NCI-H146 treated with DMSO at 0.1 percent for 48 hours (cell line): ENCODE measurements at regions not wholly inside any gene's neighbourhood (a gene's known extent, or its start where the extent isn't known, plus 50 kb on each side); places are given as distances from the start of the nearest gene placed in this dataset.
"Not testable (repeated sequence)": the region's sequence is repeated elsewhere in the genome, so short reads cannot be mapped to it uniquely, and the experiment has no call there.

Source experiments
- DNase-seq: peaks from one replicate; lab custom pipeline; 2025; ENCODE audit not compliant: unreplicated experiment; lab: John Stamatoyannopoulos, UW

DNA sequence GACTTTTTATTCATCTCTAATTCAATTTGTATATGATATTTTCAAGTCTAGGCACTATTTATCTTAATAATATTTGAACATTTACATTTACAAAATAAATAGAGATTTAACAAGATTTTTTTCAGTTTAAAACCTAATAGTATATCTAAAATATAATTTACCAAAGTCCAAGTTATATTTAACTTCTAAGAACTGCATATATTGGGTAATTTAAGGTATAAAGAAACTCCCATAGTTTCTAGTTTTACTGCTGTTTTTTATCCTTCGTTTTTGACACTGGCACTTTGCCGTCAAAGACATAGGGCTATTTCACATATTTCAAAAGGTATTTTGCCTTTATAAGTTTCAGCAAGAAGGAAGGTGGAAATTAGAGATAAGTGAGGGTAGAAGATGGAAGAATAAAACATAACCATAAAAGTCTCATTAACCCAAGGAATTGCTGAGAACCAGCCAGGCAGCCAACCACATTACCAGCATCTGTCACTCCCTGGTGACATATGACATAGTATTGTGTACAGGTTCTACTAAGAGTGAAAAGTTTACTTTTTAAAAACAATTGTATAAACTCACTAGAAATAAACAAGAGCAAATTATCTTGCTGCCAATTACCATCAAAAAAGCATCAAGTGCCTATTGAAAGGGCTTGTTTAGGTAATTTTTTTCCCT is 251.5 kb downstream of the NSUN3 start:
- DNase-seq: no peak

- no peak for DNase-seq
Observed at GRCh38 chr3:94317017-94317416, 254.2 kb downstream of the NSUN3 start.

GRCh38 chr3:94323596-94323995 is 260.7 kb downstream of the NSUN3 start:
- DNase-seq: no peak

GRCh38 chr3:94331831-94332230 is 269.0 kb downstream of the NSUN3 start:
- DNase-seq: no peak

DNA sequence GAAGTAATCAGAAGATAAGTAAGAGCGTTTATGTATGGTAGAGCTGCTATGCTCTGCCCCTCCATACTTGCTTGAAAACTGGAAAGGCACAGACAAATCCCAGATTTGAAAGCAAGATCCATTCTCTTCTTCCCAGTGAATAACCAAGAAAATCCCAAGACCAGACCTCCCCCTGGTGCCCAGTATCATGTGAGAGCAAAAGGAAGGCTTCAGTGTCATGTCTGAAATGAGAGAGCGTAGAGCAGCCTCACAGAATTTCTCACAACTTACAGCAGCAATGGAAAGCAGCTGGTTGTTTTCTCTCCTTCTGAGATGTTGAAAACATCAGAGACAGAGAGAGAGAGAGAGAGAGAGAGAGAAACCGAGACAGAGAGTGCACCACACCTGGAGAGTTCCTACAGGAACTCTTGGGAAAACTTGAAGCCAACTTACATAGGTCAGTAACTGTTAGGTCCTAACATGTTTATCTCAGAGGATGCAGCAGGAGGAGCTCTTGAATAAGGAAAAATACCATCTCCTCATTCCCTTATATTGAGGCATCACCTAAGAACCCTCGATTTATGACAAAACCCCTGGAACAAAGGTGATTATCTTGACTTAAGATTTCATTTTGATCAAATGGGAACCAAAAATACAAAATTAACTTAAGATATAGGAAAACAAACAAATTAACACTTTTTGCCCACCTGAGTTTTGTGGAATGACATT is 273.3 kb downstream of the NSUN3 start:
- no peak for DNase-seq

- DNase-seq: no peak
Observed at GRCh38 chr3:94345101-94345500, 282.2 kb downstream of the NSUN3 start.

GRCh38 chr3:94349310-94349878 is 286.5 kb downstream of the NSUN3 start:
- DNase-seq: no peak

- DNase-seq: no peak
Observed at GRCh38 chr3:94356581-94356980, 293.7 kb downstream of the NSUN3 start.

DNA sequence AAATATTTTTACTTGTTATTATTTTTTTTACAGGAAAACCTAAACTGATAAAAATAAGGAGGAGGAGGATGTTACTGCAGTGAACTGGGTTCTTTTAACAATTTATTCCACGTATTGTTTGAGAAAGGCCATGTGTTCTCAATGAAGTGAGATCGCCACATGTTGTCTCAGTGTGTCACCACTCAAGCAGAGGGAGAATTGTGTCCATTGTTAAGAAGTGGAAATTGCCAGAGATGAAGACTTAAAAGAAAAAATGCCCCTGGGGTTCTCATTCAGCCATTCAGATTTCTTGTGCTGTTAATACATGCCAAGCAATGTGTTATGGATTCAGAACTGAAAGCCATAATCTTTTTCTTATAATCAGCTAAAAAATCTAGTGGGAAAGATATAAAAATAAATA is 297.1 kb downstream of the NSUN3 start:
- no peak for DNase-seq

- DNase-seq: no peak
Observed at GRCh38 chr3:94360987-94361386, 298.1 kb downstream of the NSUN3 start.

- DNase-seq: no peak
Observed at GRCh38 chr3:94362393-94362792, 299.5 kb downstream of the NSUN3 start.

DNA sequence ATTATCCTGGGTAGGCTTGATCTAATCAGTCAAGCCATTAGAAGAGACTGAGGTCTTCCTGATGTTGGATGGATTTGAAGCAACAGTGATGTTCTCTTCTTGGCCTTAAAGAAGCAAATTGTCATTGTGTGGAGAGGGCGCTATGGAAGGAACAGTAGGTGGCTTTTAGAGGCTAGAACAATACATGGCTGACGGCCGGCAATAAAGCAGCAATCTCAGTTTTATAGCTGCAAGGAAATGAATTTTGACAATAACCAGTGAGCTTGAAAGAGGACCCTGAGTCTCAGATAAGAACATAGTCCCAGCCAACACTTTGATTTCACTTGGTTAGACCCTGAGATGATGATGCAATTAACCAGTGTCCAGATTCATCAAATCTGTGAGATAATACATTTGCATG is 302.1 kb downstream of the NSUN3 start:
- DNase-seq: no peak

GRCh38 chr3:94372026-94372425 is 309.2 kb downstream of the NSUN3 start:
- no peak for DNase-seq

- DNase-seq: no peak
Observed at GRCh38 chr3:94373456-94373855, 310.6 kb downstream of the NSUN3 start.

- no peak for DNase-seq
Observed at GRCh38 chr3:94374439-94375161, 311.7 kb downstream of the NSUN3 start.

DNA sequence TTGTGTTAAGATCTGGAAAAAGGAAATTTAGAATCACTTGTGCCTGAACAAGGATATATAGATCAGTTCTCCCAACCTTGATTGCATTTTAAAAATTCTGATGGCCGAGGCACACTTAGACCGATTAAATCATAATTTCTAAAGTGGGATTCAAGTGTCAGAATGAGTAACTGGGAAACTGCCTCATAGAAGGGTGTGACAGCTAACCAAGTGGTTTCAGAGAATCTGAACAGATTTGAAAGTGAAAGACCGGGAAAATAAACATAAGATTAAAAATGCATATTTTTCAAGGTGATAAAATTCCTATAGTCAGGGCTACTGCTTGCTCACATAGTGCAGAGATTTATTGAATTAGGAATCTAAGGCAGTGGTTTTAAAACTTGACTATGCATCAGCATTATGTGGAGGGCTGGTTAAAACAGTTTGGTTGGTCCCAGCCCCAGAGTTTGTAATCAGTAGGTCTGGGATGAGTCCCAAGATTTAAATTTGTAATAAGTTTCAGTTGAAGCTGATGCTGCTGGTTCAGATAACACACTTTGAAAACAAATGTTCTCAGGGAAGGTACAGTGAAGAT is 314.3 kb downstream of the NSUN3 start:
- DNase-seq: not testable (repeated sequence)

DNA sequence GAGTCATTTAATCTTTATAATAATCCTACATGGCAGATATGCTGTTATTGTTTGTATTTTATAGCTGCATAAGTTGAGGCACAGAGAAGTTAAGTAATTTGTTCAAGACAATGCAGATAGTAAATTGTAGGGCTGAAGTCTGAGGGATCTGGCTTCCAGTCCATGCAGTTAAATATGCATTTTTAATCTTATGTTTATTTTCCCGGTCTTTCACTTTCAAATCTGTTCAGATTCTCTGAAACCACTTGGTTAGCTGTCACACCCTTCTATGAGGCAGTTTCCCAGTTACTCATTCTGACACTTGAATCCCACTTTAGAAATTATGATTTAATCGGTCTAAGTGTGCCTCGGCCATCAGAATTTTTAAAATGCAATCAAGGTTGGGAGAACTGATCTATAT is 315.0 kb downstream of the NSUN3 start:
- DNase-seq: not testable (repeated sequence)

DNA sequence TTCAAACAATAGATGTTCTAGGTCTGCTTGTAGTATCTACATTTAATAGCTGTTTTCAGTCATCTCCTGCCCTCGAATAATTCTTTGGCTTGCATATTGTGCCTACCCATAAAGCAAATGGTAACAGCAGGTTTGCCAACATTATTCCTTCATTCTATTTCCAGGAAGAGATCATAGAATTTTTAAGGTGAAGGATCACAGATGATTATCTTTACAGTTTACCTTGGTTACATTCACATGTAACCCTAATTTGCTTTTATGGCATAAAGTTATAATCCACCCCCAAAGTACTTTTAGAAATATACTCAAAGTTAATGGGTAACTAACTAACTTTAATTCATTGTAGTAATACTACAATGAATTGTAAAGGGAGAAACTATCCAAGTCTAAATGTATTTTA is 315.5 kb downstream of the NSUN3 start:
- no peak for DNase-seq

GRCh38 chr3:94379264-94379663 is 316.4 kb downstream of the NSUN3 start:
- no peak for DNase-seq

DNA sequence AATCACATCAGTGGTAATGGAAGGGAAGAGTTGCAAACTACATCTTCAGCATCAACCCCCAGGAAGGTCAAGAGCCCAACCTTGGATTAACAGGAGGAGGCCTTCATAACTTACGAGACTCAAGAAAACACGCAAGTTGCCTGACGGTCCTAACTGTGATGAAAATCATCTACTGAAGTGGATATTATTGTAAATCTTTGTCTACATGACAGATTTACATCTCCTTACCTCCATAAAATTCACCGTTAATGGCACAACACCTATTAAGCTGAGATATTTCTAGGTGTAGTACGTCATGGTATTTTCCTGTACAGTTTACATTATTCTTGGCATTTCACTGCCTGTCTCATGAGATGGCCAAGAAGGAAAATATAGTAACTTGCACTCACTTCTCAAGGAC is 332.0 kb downstream of the NSUN3 start:
- DNase-seq: no peak

GRCh38 chr3:94395851-94396250 is 333.0 kb downstream of the NSUN3 start:
- no peak for DNase-seq
